B cell (primary cell): ENCODE measurements at regions not wholly inside any gene's neighbourhood (a gene's known extent, or its start where the extent isn't known, plus 50 kb on each side); places are given as distances from the start of the nearest gene placed in this dataset.

Experiments used
- ATAC-seq: fragments of 200-7000 bp; cut with Tn5 transposase; one replicate; pipeline ENCODE4 v1.10.0; 2021; ENCODE audit warnings: low read depth, mild to moderate bottlenecking, moderate number of reproducible peaks, moderate library complexity
- CTCF ChIA-PET: fragments of 350-600 bp; sonication (Branson Sonifier 250); formaldehyde crosslinking; loops from one replicate; lab custom pipeline; 2021; ENCODE audit warnings: antibody characterized with exemption, inconsistent platforms; lab: Charles Lee
- POLR2A ChIA-PET: fragments of 350-600 bp; sonication (Branson Sonifier 250); formaldehyde crosslinking; loops from one replicate; lab custom pipeline; 2021; ENCODE audit warnings: antibody characterized with exemption; lab: Charles Lee
- DNase-seq: peaks from one replicate; pipeline ENCODE4 v3.0.0; 2013
- H2AFZ ChIP-seq: 2 replicates; pipeline ENCODE4 v1.6.1; 2012; ENCODE audit warnings: mild to moderate bottlenecking, low read depth, low read length; ENCODE audit not compliant: insufficient read depth, poor library complexity, severe bottlenecking
- H3K27ac ChIP-seq, 2 donors: 1 replicate in 1 of 2; 2 replicates in 1 of 2; pipeline ENCODE4 v1.5.1; 2012 to 2013; ENCODE audit warnings: low read length in 2 of 2, mild to moderate bottlenecking in 2 of 2, moderate library complexity in 1 of 2
- H3K27me3 ChIP-seq, 4 experiments: fragments of 200-600 bp in 1 of 4; sonication (generic) in 1 of 4; replicated peaks in 1 of 4; 1 replicate in 2 of 4; 2 replicates in 2 of 4; pipeline versions ENCODE4 v1.6.1 to v1.7.0; 2013 to 2016; ENCODE audit warnings: low read length in 3 of 4, mild to moderate bottlenecking in 2 of 4, mixed read lengths in 1 of 4, moderate library complexity in 1 of 4; ENCODE audit not compliant: insufficient read depth in 4 of 4, control insufficient read depth in 3 of 4; ENCODE audit errors: control extremely low read depth in 1 of 4
- H3K36me3 ChIP-seq, 2 experiments: replicated peaks in 1 of 2; 1 replicate in 1 of 2; 2 replicates in 1 of 2; pipeline versions ENCODE4 v1.6.1 to v1.7.1; 2013; ENCODE audit warnings: low read length in 1 of 2; ENCODE audit not compliant: insufficient read depth in 2 of 2, control insufficient read depth in 1 of 2; ENCODE audit errors: control extremely low read depth in 1 of 2, extremely low read depth in 1 of 2
- H3K4me1 ChIP-seq, 2 donors: fragments of 200-600 bp in 1 of 2; sonication (generic) in 1 of 2; 1 replicate in 1 of 2; 2 replicates in 1 of 2; pipeline versions ENCODE4 v1.5.1 to v1.6.1; 2013 to 2017; ENCODE audit warnings: low read length in 2 of 2; ENCODE audit not compliant: control insufficient read depth in 2 of 2, insufficient read depth in 2 of 2
- H3K4me2 ChIP-seq: replicated peaks from 2 replicates; pipeline ENCODE3; 2012; ENCODE audit warnings: mild to moderate bottlenecking, low read depth, low read length; ENCODE audit not compliant: poor library complexity, severe bottlenecking
- H3K4me3 ChIP-seq, 5 experiments: fragments of 200-600 bp in 1 of 5; sonication (generic) in 1 of 5; 1 replicate in 3 of 5; 2 replicates in 2 of 5; pipeline versions ENCODE4 v1.5.1 to v1.7.0; 2011 to 2016; ENCODE audit warnings: low read length in 4 of 5, mild to moderate bottlenecking in 4 of 5, low read depth in 2 of 5, control low read depth in 1 of 5, moderate library complexity in 1 of 5; ENCODE audit not compliant: insufficient read depth in 1 of 5; ENCODE audit errors: control extremely low read depth in 1 of 5, extremely low read depth in 1 of 5
- H3K79me2 ChIP-seq: fragments of 200-600 bp; sonication (generic); one replicate; pipeline ENCODE4 v1.6.0; 2016; ENCODE audit warnings: low read length; ENCODE audit not compliant: control insufficient read depth, insufficient read depth
- H3K9ac ChIP-seq: fragments of 200-600 bp; sonication (generic); 2 replicates; pipeline ENCODE4 v1.6.1; 2017; ENCODE audit warnings: mild to moderate bottlenecking, low read length, moderate library complexity
- H3K9me3 ChIP-seq, 3 donors: one replicate each; pipeline versions ENCODE4 v1.6.1 to v1.7.1; 2013; ENCODE audit warnings: low read length in 2 of 3; ENCODE audit not compliant: control insufficient read depth in 2 of 3, insufficient read depth in 1 of 3; ENCODE audit errors: control extremely low read depth in 1 of 3
- H4K20me1 ChIP-seq: 2 replicates; pipeline ENCODE4 v1.6.0; 2012; ENCODE audit warnings: mild to moderate bottlenecking, low read length; ENCODE audit not compliant: insufficient read depth, control insufficient read depth, poor library complexity, severe bottlenecking
- H3K27ac Mint-ChIP-seq: one replicate; pipeline ENCODE4 v1.8.0; 2021; ENCODE audit warnings: mixed read lengths
- H3K27me3 Mint-ChIP-seq: one replicate; pipeline ENCODE4 v1.8.0; 2021; ENCODE audit warnings: mixed read lengths
- H3K4me1 Mint-ChIP-seq: one replicate; pipeline ENCODE4 v1.8.0; 2021; ENCODE audit warnings: mixed read lengths
- H3K4me3 Mint-ChIP-seq: one replicate; pipeline ENCODE4 v1.8.0; 2021; ENCODE audit warnings: mixed read lengths
- H3K9me3 Mint-ChIP-seq: one replicate; pipeline ENCODE4 v1.8.0; 2022; ENCODE audit warnings: mixed read lengths; ENCODE audit not compliant: insufficient read depth
- EZH2 ChIP-seq: IDR thresholded peaks from 2 replicates; pipeline ENCODE4 v1.6.1; 2012; ENCODE audit warnings: borderline replicate concordance, low read depth, mild to moderate bottlenecking, moderate library complexity, low read length; ENCODE audit not compliant: insufficient read depth, poor library complexity, severe bottlenecking
- WGBS: methylation state at CpG from one replicate; pipeline ENCODE4 v1.1.5; 2013; ENCODE audit warnings: missing lambda C conversion rate; ENCODE audit not compliant: insufficient coverage; 5-methylcytosine and 5-hydroxymethylcytosine counted together
- intact Hi-C: fragments of 100-400 bp; cut with micrococcal nuclease; formaldehyde crosslinking; loops from one replicate; pipeline ENCODE4 v1.10.0; 2022
- TF ChIP-seq, protein P1 (sequence below): fragments of 200-600 bp; IDR thresholded peaks from one replicate; pipeline ENCODE4 v1.8.0; 2022; ENCODE audit warnings: antibody characterized with exemption, mild to moderate bottlenecking

DNA sequence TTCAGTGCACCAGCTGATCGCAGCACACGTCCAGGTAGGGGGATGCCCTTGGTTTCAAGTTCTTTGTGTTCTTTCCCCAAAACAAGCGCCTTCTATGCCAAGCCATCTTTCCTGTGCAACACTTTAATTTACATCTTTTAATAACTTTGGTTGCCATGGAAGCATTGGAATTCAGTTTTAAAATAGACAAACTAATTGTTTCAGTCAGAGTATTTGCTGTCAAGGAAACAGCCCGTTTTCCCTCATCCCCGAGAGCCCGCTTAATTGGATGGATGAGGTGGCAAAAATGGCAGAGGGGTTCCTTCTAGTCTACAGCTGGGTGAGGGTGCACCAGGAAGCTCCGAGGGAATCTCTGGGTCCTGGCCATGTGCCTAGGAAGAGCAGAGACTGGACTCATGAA lies 793.7 kb upstream of the EEF2KMT start:
- H3K36me3 ChIP-seq, result no peaks in the 10 kb centered on the region
- Mint-ChIP-seq H3K4me1 (no peaks in the 10 kb centered on the region), H3K9me3 (peaks cover 3% of the 10 kb centered on the region), H3K27ac (no peak overlapping the region), H3K27me3 (no peaks in the 10 kb centered on the region), H3K4me3 (no peak overlapping the region)
- H2AFZ ChIP-seq, result no peak overlapping the region
- DNase-seq (no peak), ATAC-seq (no peak)
- H3K79me2 ChIP-seq, result no peaks in the 10 kb centered on the region
- no peak overlapping the region for H3K9ac ChIP-seq
- H4K20me1 ChIP-seq, result no peaks in the 10 kb centered on the region
- TF ChIP-seq, protein P1, sequence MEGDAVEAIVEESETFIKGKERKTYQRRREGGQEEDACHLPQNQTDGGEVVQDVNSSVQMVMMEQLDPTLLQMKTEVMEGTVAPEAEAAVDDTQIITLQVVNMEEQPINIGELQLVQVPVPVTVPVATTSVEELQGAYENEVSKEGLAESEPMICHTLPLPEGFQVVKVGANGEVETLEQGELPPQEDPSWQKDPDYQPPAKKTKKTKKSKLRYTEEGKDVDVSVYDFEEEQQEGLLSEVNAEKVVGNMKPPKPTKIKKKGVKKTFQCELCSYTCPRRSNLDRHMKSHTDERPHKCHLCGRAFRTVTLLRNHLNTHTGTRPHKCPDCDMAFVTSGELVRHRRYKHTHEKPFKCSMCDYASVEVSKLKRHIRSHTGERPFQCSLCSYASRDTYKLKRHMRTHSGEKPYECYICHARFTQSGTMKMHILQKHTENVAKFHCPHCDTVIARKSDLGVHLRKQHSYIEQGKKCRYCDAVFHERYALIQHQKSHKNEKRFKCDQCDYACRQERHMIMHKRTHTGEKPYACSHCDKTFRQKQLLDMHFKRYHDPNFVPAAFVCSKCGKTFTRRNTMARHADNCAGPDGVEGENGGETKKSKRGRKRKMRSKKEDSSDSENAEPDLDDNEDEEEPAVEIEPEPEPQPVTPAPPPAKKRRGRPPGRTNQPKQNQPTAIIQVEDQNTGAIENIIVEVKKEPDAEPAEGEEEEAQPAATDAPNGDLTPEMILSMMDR, result no peak
- H3K9me3 ChIP-seq, result peaks cover 0 to 17% (median 0%) of the 10 kb centered on the region in 3 donors
- ChIA-PET CTCF (no interaction called here), POLR2A (no interaction called here)
- H3K4me2 ChIP-seq, result no peak overlapping the region
- H3K4me3 ChIP-seq, result no peak overlapping the region
- no peak overlapping the region for H3K27ac ChIP-seq
- intact Hi-C loops, result no loop called here
- WGBS, result 74% methylated on average over 4 of the region's 7 CpGs
- H3K27me3 ChIP-seq, result no peaks in the 10 kb centered on the region
- H3K4me1 ChIP-seq, result no peaks in the 10 kb centered on the region

DNA sequence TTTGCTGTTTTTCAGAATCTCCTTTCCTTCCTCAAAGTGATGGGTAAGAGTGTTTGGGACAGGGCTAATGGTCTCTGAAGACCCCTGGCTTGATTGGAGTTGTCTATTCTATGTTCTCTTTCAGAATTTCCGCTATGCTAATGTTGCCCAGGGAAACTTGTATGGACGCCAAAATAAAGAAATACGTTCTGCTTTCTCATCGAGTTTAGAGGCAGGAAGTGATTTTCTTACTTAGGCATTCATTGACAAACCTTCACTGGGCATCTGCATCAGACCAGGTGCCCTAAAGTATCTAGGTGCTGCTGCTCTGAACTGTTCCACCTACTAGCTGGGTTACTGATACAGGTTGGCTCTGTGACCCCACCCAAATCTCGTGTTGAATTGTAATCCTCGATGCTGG lies 787.9 kb upstream of the EEF2KMT start:
- Histone ChIP-seq H3K27ac (no peak overlapping the region), H3K4me3 (no peak overlapping the region), H3K4me2 (no peak overlapping the region), H3K36me3 (no peaks in the 10 kb centered on the region), H2AFZ (no peak overlapping the region), H3K79me2 (no peaks in the 10 kb centered on the region), H3K9me3 (peaks cover 0 to 11% (median 0%) of the 10 kb centered on the region in 3 donors), H3K9ac (no peak overlapping the region), H3K27me3 (no peaks in the 10 kb centered on the region), H4K20me1 (no peaks in the 10 kb centered on the region), H3K4me1 (no peaks in the 10 kb centered on the region)
- ChIA-PET CTCF (no interaction called here), POLR2A (no interaction called here)
- intact Hi-C loops, result no loop called here
- DNase-seq (no peak), ATAC-seq (no peak)
- peaks cover 10% of the 10 kb centered on the region for H3K9me3 Mint-ChIP-seq
- H3K27ac Mint-ChIP-seq, result no peak overlapping the region
- 83% methylated on average over 4 of the region's 6 CpGs for WGBS
- H3K4me1 Mint-ChIP-seq, result no peaks in the 10 kb centered on the region
- no peaks in the 10 kb centered on the region for H3K27me3 Mint-ChIP-seq
- no peak overlapping the region for H3K4me3 Mint-ChIP-seq
- TF ChIP-seq, protein P1, result no peak
- TF ChIP-seq EZH2, result no peak
